Stimulated activated CD4-positive, alpha-beta T cell treated with anti-CD3 and anti-CD28 coated beads, Interleukin-4, amount 100 ng/mL, for 4 hours (primary cell): ENCODE measurements at regions not wholly inside any gene's neighbourhood (a gene's known extent, or its start where the extent isn't known, plus 50 kb on each side); places are given as distances from the start of the nearest gene placed in this dataset.
"Not testable (repeated sequence)": the region's sequence is repeated elsewhere in the genome, so short reads cannot be mapped to it uniquely, and the experiment has no call there.

Experiments
- DNase-seq, 2 experiments: peaks; one replicate each; pipeline ENCODE4 v3.0.0-alpha.2; 2020

DNA sequence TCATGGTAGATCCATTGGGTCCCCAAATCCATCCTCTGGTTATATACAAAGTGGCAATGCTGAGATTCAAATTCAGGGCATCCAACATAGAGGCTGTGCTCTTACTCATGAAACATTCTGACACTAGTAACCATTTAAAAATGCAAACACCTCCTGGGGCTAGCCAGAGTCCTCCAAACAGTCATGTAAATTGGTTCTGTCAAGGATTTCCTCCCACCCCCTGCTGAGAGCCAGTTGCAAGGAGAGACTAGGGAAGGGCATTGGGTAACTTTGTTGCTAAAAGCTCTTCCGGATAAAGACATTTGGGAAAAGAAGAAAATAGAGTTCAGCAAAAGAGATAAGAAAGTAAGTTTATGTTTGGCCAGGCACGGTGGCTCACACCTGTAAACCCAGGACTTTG is 58.3 kb downstream of the ART5 start:
- DNase-seq, result not testable (repeated sequence)

- DNase-seq, result not testable (repeated sequence)
Measured at GRCh38 chr11:3581389-3581725, 60.4 kb downstream of the ART5 start.

GRCh38 chr11:3580487-3581388 is 61.1 kb downstream of the ART5 start:
- peak; percentile 44 to 70 for DNase-seq

DNA sequence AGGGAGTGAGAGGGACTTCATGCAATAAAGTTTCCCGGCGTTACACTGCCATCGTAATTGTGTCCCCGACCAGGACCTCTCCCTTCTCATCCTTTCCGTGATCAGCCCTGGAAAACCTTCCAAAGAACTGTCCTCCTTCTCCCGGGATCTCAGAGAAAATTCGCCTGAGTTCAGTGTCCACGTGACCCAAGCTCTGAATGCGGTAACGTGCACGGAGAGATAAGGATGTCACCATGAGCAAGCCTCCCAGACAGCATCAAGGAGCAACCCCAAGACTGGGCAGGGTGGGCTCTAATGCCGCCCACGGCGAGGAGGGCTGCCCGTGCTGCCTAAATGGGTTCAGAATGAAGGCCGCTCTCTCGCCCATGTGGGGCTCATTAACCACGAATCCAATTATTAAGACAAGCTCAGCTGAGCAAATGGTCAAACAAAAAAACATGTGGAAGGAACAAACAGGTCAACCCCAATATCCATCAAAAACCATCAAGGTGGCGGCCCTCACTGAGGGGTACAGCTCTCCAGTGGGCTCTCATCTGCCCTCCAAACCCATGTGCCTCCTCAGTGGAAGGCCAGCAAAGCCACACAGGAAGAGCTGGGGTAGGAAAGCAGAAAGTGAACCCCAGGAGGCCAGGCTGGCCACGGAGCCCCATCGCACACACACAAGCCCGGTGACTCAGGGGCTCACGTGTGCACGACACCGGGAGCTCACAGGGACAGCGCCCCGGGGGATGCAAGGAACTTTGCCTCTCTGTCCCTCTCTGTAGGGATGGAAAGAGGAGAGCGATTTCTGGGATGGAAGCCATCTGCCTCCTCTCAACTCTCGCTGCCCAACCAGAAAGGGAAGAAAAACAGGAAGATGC is 62.0 kb downstream of the ART5 start:
- not testable (repeated sequence) for DNase-seq

GRCh38 chr11:3576066-3576604 is 65.7 kb downstream of the ART5 start:
- not testable (repeated sequence) for DNase-seq

- DNase-seq, result not testable (repeated sequence)
Measured at GRCh38 chr11:3572976-3573647, 68.7 kb downstream of the ART5 start.

GRCh38 chr11:3571752-3572151 is 70.0 kb downstream of the ART5 start:
- not testable (repeated sequence) for DNase-seq

GRCh38 chr11:3565838-3566237 is 76.0 kb downstream of the ART5 start:
- DNase-seq, result not testable (repeated sequence)

GRCh38 chr11:3564383-3564782 is 77.4 kb downstream of the ART5 start:
- DNase-seq, result not testable (repeated sequence)

- peak in 1 of 2 experiments; percentile 53 for DNase-seq
Measured at GRCh38 chr11:3554621-3555020, 87.2 kb downstream of the ART5 start.

DNA sequence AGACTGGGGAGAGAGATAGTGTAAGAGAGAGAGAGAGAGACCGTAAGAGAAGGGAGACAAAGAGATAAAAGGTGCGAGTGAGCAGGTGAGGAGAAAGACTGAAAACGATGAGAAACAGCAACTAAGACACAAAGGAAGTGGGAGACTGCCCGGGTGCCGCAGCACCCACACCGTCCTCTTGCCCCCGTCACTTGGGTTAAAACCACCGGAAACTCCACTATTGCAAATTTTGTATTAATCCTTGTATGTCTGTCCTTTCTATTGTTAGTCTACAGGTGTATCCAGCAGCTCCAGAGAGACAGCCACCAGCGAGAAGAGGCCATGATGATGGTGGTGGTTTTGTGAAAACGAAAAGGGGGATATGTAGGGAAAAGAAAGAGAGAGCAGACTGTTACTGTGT is 96.8 kb downstream of the ART5 start:
- not testable (repeated sequence) for DNase-seq

DNA sequence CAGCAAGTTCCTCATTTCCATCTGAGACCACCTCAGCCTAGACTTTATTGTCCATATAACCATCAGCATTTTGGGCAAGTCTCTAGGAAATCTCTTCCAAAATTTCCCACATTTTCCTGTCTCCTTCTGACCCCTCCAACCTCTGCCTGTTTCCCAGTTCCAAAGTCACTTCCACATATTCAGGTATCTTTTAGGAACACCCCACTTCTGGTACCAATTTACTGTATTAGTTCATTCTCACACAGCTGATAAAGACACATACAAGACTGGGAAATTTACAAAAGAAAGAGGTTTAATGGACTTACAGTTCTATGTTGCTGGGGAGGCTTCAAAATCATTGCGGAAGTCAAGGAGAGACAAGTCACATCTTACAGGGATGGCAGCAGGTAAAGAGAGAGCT is 103.6 kb downstream of the ART5 start:
- not testable (repeated sequence) for DNase-seq

- not testable (repeated sequence) for DNase-seq
Measured at GRCh38 chr11:3537254-3537653, 104.5 kb downstream of the ART5 start.

DNA sequence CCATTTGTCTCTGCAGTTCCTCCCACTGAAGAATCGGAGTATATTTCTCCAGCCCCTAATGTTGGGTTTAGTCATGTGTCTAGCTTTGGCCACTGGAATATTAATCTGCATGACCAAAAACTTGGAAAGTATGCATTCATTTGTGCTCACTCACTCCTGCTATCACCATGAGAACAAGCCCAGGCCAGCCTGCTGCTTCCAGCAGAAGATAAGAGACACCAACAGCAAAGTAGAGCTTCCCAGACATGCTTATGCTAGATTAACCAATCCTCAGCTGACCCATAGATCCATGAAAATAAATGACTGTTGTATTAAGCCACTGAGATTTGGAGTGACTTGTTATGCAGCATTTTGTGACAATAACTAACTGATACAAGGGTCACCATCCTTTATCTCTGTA is 108.8 kb downstream of the ART5 start:
- DNase-seq, result not testable (repeated sequence)

DNA sequence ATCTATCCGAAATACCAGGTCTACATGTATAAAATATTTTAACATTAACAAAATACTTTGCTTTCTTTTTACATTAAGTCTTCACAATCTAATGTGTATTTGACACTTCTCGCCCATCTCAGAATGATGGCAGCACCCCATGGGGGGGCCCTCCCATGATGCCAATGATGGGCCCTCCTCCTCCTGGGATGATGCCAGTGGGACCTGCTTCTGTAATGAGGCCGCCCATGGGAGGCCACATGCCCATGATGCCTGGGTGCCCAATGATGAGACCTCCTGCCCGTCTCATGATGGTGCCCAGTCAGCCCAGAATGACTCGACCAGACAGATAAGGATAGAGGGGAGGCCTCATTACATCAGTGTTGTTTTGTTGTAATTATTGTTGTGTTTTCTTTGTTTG is 110.5 kb downstream of the ART5 start:
- DNase-seq, result not testable (repeated sequence)

DNA sequence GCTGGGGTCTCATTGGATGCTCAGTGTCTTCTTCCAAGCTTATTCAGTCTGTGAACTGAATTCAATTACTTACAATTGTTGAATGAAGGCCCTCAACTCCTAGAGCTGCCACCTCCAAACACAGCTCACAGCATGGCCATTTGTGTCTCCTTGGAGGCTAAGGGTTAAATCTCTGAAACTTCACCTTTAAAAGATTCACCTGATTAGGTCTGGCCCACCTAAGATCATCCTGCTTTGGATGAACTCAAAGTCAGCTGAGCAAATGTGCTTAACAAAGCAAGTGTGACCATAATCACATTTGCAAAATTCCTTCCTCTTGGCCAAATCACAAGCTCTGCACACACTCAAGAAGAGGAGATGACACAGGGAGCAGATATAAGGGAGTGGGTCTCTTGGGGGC is 118.2 kb downstream of the ART5 start:
- DNase-seq, result not testable (repeated sequence)

DNA sequence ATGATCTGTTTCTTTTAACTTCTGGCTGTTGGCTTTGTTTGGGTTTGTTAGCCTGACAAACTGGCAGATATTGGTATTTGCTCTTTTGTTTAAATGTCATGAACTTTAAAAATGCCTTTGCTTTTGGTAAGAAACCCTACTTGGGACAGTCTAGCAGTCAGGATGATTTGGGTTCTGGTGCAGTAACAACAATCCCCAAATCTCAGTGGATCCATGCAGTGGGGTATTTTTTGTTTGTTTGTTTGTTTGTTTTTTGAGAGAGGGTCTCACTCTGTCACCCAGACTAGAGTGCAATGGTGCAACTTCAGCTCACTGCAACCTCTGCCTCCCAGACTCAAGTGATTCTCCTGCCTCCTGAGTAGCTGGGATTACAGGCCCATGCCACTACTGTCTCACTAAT is 120.9 kb downstream of the ART5 start:
- not testable (repeated sequence) for DNase-seq

DNA sequence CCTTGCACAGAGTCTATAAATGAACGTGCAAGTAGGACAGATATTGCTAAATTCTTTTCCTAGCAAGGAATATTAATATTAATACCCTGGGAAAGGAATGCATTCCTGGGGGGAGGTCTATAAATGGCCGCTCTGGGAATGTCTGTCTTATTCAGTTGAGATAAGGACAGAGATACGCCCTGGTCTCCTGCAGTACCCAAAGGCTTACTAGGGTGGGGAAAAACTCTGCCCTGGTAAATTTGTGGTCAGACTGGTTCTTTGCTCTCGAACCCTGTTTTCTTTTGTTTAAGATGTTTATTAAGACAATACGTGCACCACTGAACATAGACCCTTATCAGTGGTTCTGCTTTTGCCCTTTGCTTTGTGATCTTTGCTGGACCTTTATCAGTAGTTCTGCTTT is 122.0 kb downstream of the ART5 start:
- DNase-seq, result not testable (repeated sequence)

GRCh38 chr11:3516934-3517567 is 124.7 kb downstream of the ART5 start:
- DNase-seq, result not testable (repeated sequence)

DNA sequence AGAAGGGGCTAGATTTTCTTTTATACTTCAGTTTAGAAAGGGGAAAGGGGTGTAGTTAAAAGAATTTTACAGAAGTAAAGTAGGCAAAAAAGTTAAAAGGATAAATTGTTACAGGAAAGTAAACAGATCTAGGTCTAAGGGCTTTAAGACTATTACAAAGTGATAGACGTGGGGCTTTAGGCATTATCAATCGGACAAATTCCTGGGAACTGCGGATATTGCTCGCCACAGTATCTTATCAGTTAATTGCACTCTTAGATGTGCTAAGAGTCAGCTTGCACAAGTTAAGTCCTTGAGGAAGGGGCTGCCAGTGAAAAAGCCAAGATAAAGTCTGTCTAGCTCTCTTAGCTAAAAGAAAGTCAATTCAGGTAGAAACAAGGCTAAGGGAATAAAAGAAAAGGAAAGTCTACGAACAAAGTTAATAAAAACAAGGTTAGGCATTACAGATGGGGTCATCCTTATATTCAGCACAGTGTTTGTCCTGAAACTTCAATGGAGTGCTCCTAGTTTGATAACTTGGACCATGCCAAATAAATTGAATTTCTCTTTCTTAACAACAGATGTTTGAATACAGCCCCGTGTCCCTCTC is 125.4 kb downstream of the ART5 start:
- not testable (repeated sequence) for DNase-seq

- not testable (repeated sequence) for DNase-seq
Measured at GRCh38 chr11:3514635-3515424, 127.0 kb downstream of the ART5 start.
